ENCODE measurements at regions not wholly inside any gene's neighbourhood (a gene's known extent, or its start where the extent isn't known, plus 50 kb on each side); places are given as distances from the start of the nearest gene placed in this dataset.

DNA sequence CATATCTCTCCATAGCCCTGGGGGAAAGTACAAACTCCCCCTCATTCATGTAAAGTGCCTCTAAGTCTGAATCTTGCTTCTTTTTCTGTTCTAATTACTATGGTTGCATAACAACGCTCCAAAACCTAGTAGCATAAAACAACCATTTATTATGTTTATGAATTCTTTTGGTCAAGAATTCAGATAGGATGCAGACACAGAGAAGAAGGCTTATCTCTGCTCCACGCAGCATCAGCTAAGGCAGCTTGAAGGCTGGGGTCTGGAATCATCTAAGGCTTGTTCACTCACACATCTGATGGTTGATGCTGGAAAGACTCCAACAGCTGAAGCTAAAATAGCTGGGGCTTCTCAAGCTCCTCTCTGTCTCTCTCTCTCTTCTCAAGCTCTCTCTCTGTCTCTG lies 564.5 kb downstream of the ZNF674 start:
- TF ChIP-seq, protein P1, sequence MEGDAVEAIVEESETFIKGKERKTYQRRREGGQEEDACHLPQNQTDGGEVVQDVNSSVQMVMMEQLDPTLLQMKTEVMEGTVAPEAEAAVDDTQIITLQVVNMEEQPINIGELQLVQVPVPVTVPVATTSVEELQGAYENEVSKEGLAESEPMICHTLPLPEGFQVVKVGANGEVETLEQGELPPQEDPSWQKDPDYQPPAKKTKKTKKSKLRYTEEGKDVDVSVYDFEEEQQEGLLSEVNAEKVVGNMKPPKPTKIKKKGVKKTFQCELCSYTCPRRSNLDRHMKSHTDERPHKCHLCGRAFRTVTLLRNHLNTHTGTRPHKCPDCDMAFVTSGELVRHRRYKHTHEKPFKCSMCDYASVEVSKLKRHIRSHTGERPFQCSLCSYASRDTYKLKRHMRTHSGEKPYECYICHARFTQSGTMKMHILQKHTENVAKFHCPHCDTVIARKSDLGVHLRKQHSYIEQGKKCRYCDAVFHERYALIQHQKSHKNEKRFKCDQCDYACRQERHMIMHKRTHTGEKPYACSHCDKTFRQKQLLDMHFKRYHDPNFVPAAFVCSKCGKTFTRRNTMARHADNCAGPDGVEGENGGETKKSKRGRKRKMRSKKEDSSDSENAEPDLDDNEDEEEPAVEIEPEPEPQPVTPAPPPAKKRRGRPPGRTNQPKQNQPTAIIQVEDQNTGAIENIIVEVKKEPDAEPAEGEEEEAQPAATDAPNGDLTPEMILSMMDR (IDR thresholded peaks at IDR 0.05), result no peak
- no peaks in the 10 kb centered on the region for H3K36me3 Mint-ChIP-seq
- Histone ChIP-seq H2AFZ (ENCODE audit: insufficient read depth, low read depth, low read length, poor library complexity, severe bottlenecking) (no peak overlapping the region), H3K27me3 (ENCODE audit: control insufficient read depth in 2 of 2, insufficient read depth in 2 of 2, low read length in 2 of 2) (no peaks in the 10 kb centered on the region), H3K79me2 (ENCODE audit: insufficient read depth, low read length) (no peaks in the 10 kb centered on the region), H3K9ac (ENCODE audit: insufficient read depth, low read length, poor library complexity, severe bottlenecking) (no peak overlapping the region), H3K4me2 (replicated peaks; ENCODE audit: extremely low read depth, low read length, poor library complexity, severe bottlenecking) (no peak overlapping the region), H3K36me3 (replicated peaks in 1 of 2; ENCODE audit: control insufficient read depth in 1 of 2, insufficient read depth in 2 of 2, low read length in 2 of 2) (no peaks in the 10 kb centered on the region), H3K27ac (ENCODE audit: low read depth in 1 of 2, low read length in 2 of 2) (no peak overlapping the region), H3K4me1 (ENCODE audit: control insufficient read depth in 1 of 2, insufficient read depth in 2 of 2, low read length in 2 of 2) (no peaks in the 10 kb centered on the region), H4K20me1 (ENCODE audit: insufficient read depth, low read length) (no peaks in the 10 kb centered on the region), H3K9me3 (replicated peaks in 1 of 2; ENCODE audit: control insufficient read depth in 1 of 2, insufficient read depth in 1 of 2, low read length in 2 of 2) (peaks cover 8 to 10% of the 10 kb centered on the region in 2 donors), H3K4me3 (replicated peaks in 1 of 3; ENCODE audit: low read depth in 2 of 3, low read length in 3 of 3) (no peak overlapping the region)
- H3K27me3 Mint-ChIP-seq (ENCODE audit: low read depth in 3 of 3), result peaks cover 0 to 20% (median 0%) of the 10 kb centered on the region in 3 donors
- H3K9me3 Mint-ChIP-seq, result peaks cover 0 to 9% (median 4%) of the 10 kb centered on the region in 7 donors
- no peak for DNase-seq
- intact Hi-C loops (cut with micrococcal nuclease), result no loop called here
- WGBS (ENCODE audit: insufficient coverage), result no CpG with 5 or more reads among the region's 2 CpGs
- H3K27ac Mint-ChIP-seq, result no peak overlapping the region
- H3K4me3 Mint-ChIP-seq, result no peak overlapping the region
- no peaks in the 10 kb centered on the region for H3K4me1 Mint-ChIP-seq

- no peak for DNase-seq
- H3K4me1 Mint-ChIP-seq, result no peaks in the 10 kb centered on the region
- H3K27ac ChIP-seq (ENCODE audit: low read depth in 1 of 2, low read length in 2 of 2), result no peak overlapping the region
- no peak overlapping the region for H3K9ac ChIP-seq (ENCODE audit: insufficient read depth, low read length, poor library complexity, severe bottlenecking)
- no peaks in the 10 kb centered on the region for H3K36me3 Mint-ChIP-seq
- no peaks in the 10 kb centered on the region for H3K9me3 ChIP-seq (replicated peaks in 1 of 2; ENCODE audit: control insufficient read depth in 1 of 2, insufficient read depth in 1 of 2, low read length in 2 of 2)
- TF ChIP-seq, protein P1 (IDR thresholded peaks at IDR 0.05), result no peak
- H3K9me3 Mint-ChIP-seq, result peaks cover 0 to 5% (median 3%) of the 10 kb centered on the region in 7 donors
- no peaks in the 10 kb centered on the region for H4K20me1 ChIP-seq (ENCODE audit: insufficient read depth, low read length)
- no peak overlapping the region for H2AFZ ChIP-seq (ENCODE audit: insufficient read depth, low read depth, low read length, poor library complexity, severe bottlenecking)
- H3K27ac Mint-ChIP-seq, result no peak overlapping the region
- H3K4me3 ChIP-seq (replicated peaks in 1 of 3; ENCODE audit: low read depth in 2 of 3, low read length in 3 of 3), result no peak overlapping the region
- intact Hi-C loops (cut with micrococcal nuclease), result no loop called here
- H3K4me1 ChIP-seq (ENCODE audit: control insufficient read depth in 1 of 2, insufficient read depth in 2 of 2, low read length in 2 of 2), result no peaks in the 10 kb centered on the region
- H3K4me2 ChIP-seq (replicated peaks; ENCODE audit: extremely low read depth, low read length, poor library complexity, severe bottlenecking), result no peak overlapping the region
- H3K4me3 Mint-ChIP-seq, result no peak overlapping the region
- H3K27me3 ChIP-seq (ENCODE audit: control insufficient read depth in 2 of 2, insufficient read depth in 2 of 2, low read length in 2 of 2), result no peaks in the 10 kb centered on the region
- no peaks in the 10 kb centered on the region for H3K79me2 ChIP-seq (ENCODE audit: insufficient read depth, low read length)
- peaks cover 0 to 12% (median 0%) of the 10 kb centered on the region in 3 donors for H3K27me3 Mint-ChIP-seq (ENCODE audit: low read depth in 3 of 3)
- no peaks in the 10 kb centered on the region for H3K36me3 ChIP-seq (replicated peaks in 1 of 2; ENCODE audit: control insufficient read depth in 1 of 2, insufficient read depth in 2 of 2, low read length in 2 of 2)
These were observed 569.6 kb downstream of the ZNF674 start for GRCh38 chrX:45975633-45976032.
